Dendritic cell treated with granulocyte-macrophage colony-stimulating factor and Interleukin-4, amounts not matched to agents 40 ng/mL and 50 ng/mL, for 4 days (primary cell): ENCODE measurements at regions not wholly inside any gene's neighbourhood (a gene's known extent, or its start where the extent isn't known, plus 50 kb on each side); places are given as distances from the start of the nearest gene placed in this dataset.

Experiments used
- H3K27ac Mint-ChIP-seq: one replicate; pipeline ENCODE4 v1.8.0; 2022; ENCODE audit warnings: mild to moderate bottlenecking, mixed read lengths
- H3K27me3 Mint-ChIP-seq: one replicate; pipeline ENCODE4 v1.8.0; 2022; ENCODE audit warnings: mild to moderate bottlenecking, mixed read lengths
- H3K36me3 Mint-ChIP-seq: one replicate; pipeline ENCODE4 v1.8.0; 2022; ENCODE audit warnings: low read depth, mixed read lengths
- H3K4me1 Mint-ChIP-seq: one replicate; pipeline ENCODE4 v1.8.0; 2022; ENCODE audit warnings: low read depth, mixed read lengths
- H3K4me3 Mint-ChIP-seq: one replicate; pipeline ENCODE4 v1.8.0; 2022; ENCODE audit warnings: mild to moderate bottlenecking, moderate library complexity, mixed read lengths
- H3K9me3 Mint-ChIP-seq: one replicate; pipeline ENCODE4 v1.8.0; 2022; ENCODE audit warnings: mixed read lengths
- intact Hi-C: fragments of 100-400 bp; cut with micrococcal nuclease; formaldehyde crosslinking; loops from one replicate; pipeline ENCODE4 v1.15.0; 2022

- no peak overlapping the region for H3K4me3 Mint-ChIP-seq
- no peaks in the 10 kb centered on the region for H3K9me3 Mint-ChIP-seq
- intact Hi-C loops: no loop called here
- H3K27ac Mint-ChIP-seq: no peak overlapping the region
- no peaks in the 10 kb centered on the region for H3K27me3 Mint-ChIP-seq
- H3K4me1 Mint-ChIP-seq: no peaks in the 10 kb centered on the region
- no peaks in the 10 kb centered on the region for H3K36me3 Mint-ChIP-seq
Observed at GRCh38 chrX:43595931-43596330, 60.2 kb upstream of the MAOA start.

- H3K27ac Mint-ChIP-seq: peak overlapping the region; percentile 82
Observed at GRCh38 chrX:43604753-43605152, 51.3 kb upstream of the MAOA start.

GRCh38 chrX:43605351-43605750, 50.7 kb upstream of the MAOA start:
- intact Hi-C loops: loop anchor here (5.0 kb wide), 1 partner anchor 37 kb away; no protein-coding TSS in a partner anchor
- H3K27ac Mint-ChIP-seq: no peak overlapping the region
- H3K9me3 Mint-ChIP-seq: no peaks in the 10 kb centered on the region
- no peak overlapping the region for H3K4me3 Mint-ChIP-seq
- H3K27me3 Mint-ChIP-seq: no peaks in the 10 kb centered on the region
- H3K36me3 Mint-ChIP-seq: no peaks in the 10 kb centered on the region
- H3K4me1 Mint-ChIP-seq: peaks cover 12% of the 10 kb centered on the region

More at GRCh38 chrX:43604753-43605152, 51.3 kb upstream of the MAOA start:
- Mint-ChIP-seq H3K4me3 (no peak overlapping the region), H3K4me1 (peaks cover 12% of the 10 kb centered on the region), H3K36me3 (no peaks in the 10 kb centered on the region), H3K27me3 (no peaks in the 10 kb centered on the region), H3K9me3 (no peaks in the 10 kb centered on the region)
- intact Hi-C loops: loop anchor here (5.0 kb wide), 1 partner anchor 38 kb away; no protein-coding TSS in a partner anchor
